ENCODE measurements at regions not wholly inside any gene's neighbourhood (a gene's known extent, or its start where the extent isn't known, plus 50 kb on each side); places are given as distances from the start of the nearest gene placed in this dataset.

GRCh38 chr2:173467751-173468150, 113.1 kb downstream of the CDCA7 start:
- DNase-seq (ENCODE audit: low read depth in 1 of 2, low spot score in 1 of 2): no peak
- H3K36me3 ChIP-seq: no peaks in the 10 kb centered on the region
- no peaks in the 10 kb centered on the region for H3K27me3 ChIP-seq
- no peak overlapping the region for H3K4me3 ChIP-seq
- no peak overlapping the region for H3K27ac ChIP-seq
- no peaks in the 10 kb centered on the region for H3K9me3 ChIP-seq (ENCODE audit: low read depth)
- TF ChIP-seq, protein P1, sequence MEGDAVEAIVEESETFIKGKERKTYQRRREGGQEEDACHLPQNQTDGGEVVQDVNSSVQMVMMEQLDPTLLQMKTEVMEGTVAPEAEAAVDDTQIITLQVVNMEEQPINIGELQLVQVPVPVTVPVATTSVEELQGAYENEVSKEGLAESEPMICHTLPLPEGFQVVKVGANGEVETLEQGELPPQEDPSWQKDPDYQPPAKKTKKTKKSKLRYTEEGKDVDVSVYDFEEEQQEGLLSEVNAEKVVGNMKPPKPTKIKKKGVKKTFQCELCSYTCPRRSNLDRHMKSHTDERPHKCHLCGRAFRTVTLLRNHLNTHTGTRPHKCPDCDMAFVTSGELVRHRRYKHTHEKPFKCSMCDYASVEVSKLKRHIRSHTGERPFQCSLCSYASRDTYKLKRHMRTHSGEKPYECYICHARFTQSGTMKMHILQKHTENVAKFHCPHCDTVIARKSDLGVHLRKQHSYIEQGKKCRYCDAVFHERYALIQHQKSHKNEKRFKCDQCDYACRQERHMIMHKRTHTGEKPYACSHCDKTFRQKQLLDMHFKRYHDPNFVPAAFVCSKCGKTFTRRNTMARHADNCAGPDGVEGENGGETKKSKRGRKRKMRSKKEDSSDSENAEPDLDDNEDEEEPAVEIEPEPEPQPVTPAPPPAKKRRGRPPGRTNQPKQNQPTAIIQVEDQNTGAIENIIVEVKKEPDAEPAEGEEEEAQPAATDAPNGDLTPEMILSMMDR (IDR thresholded peaks at IDR 0.05; ENCODE audit: low read depth, low read length): no peak
- no peaks in the 10 kb centered on the region for H3K4me1 ChIP-seq (ENCODE audit: low read depth)

DNA sequence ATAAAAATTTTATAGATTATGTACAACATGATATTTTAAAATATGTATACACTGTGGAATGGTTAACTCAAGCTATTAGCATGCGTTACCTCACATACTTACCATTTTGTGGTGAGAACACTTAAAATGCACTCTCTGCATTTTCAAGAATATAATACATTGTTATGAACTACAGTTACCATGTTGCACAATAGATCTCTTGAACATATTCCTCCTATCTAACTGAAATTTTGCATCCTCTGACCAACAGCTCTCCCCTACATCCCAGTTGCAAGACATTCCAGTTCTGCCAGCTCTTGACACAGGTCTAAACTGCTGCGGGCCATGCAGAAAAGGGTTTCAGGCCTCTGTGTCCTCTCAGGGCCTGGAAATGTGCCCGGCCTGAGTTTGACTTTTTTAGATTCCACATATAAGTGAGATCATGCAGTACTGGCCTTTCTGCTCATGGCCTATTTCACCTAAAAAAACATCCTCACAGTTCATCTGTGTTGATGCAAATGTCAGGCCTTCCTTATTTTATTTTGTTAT, 113.7 kb downstream of the CDCA7 start:
- DNase-seq (ENCODE audit: low read depth in 1 of 2, low spot score in 1 of 2): no peak
- no peaks in the 10 kb centered on the region for H3K36me3 ChIP-seq
- H3K27me3 ChIP-seq: no peaks in the 10 kb centered on the region
- TF ChIP-seq, protein P1 (IDR thresholded peaks at IDR 0.05; ENCODE audit: low read depth, low read length): no peak
- H3K4me1 ChIP-seq (ENCODE audit: low read depth): no peaks in the 10 kb centered on the region
- H3K9me3 ChIP-seq (ENCODE audit: low read depth): no peaks in the 10 kb centered on the region
- H3K27ac ChIP-seq: no peak overlapping the region
- H3K4me3 ChIP-seq: no peak overlapping the region

- no peaks in the 10 kb centered on the region for H3K4me1 ChIP-seq (ENCODE audit: low read depth)
- no peaks in the 10 kb centered on the region for H3K36me3 ChIP-seq
- TF ChIP-seq, protein P1 (IDR thresholded peaks at IDR 0.05; ENCODE audit: low read depth, low read length): no peak
- no peak for DNase-seq (ENCODE audit: low read depth in 1 of 2, low spot score in 1 of 2)
- H3K4me3 ChIP-seq: no peak overlapping the region
- no peak overlapping the region for H3K27ac ChIP-seq
- H3K27me3 ChIP-seq: no peaks in the 10 kb centered on the region
- no peaks in the 10 kb centered on the region for H3K9me3 ChIP-seq (ENCODE audit: low read depth)
These were observed 117.4 kb downstream of the CDCA7 start for GRCh38 chr2:173472112-173472511.

DNA sequence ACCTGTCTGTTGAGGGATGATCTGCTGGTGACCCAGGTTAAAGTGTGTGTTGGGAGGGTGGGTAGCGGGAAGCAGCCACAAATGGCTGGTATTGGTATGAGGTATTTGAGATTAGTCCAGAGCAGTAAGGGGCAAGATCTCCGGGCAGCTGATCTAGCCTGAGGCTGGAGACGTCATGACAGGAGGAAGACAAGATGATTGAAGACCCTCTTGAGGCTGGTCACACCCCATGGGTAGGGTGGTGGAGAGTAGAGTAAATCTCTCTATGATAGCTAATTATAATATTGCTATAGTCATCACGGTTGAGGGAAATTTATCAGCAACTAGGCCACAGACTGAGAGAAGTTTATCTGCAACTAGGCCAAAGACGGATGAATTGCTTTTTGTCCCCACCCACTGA, 128.5 kb downstream of the CDCA7 start:
- Histone ChIP-seq H3K36me3 (no peaks in the 10 kb centered on the region), H3K27me3 (no peaks in the 10 kb centered on the region), H3K27ac (no peak overlapping the region), H3K9me3 (ENCODE audit: low read depth) (no peaks in the 10 kb centered on the region), H3K4me3 (no peak overlapping the region), H3K4me1 (ENCODE audit: low read depth) (no peaks in the 10 kb centered on the region)
- TF ChIP-seq, protein P1 (IDR thresholded peaks at IDR 0.05; ENCODE audit: low read depth, low read length): no peak
- no peak for DNase-seq (ENCODE audit: low read depth in 1 of 2, low spot score in 1 of 2)

DNA sequence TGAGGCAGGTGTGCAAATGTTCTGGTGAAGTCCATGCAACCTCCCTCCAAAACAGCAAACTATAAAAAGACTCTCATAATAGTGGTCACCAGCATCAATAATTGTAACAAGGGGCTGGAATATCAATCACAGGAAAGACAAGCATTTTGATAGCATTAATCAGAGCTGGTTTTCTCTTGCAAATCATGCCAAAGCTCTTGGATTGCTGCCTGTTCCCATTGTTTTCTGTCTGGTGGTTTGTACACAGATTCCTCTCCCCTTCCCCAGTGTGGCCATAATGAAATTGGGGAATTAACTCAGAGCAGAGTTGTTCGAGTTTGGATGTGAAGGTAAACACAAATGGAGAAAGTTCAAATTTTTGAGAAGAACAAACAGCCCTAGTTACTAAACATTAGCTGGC, 134.2 kb downstream of the CDCA7 start:
- H3K4me1 ChIP-seq (ENCODE audit: low read depth): no peaks in the 10 kb centered on the region
- H3K9me3 ChIP-seq (ENCODE audit: low read depth): no peaks in the 10 kb centered on the region
- H3K27ac ChIP-seq: no peak overlapping the region
- H3K36me3 ChIP-seq: no peaks in the 10 kb centered on the region
- TF ChIP-seq, protein P1 (IDR thresholded peaks at IDR 0.05; ENCODE audit: low read depth, low read length): no peak
- no peak for DNase-seq (ENCODE audit: low read depth in 1 of 2, low spot score in 1 of 2)
- no peaks in the 10 kb centered on the region for H3K27me3 ChIP-seq
- no peak overlapping the region for H3K4me3 ChIP-seq

DNA sequence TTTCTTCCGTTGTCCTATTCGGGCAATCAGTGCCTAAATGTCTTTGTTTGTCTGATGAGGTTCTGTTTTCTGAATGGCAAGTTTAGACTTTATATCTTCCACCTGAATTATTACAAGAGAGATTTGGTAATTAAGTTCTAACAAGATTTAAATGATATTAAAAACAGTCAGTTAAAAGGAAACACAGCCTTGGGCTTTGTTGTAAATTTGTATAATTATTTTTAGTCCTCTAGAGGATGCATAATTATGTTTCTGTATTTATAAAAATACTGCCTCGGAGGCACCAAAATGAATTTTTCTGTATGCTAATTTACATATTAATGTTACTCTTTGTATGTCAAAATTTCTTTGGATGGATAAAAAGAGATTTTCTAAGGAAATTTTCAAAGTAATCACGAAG, 136.7 kb downstream of the CDCA7 start:
- H3K27ac ChIP-seq: no peak overlapping the region
- H3K27me3 ChIP-seq: no peaks in the 10 kb centered on the region
- TF ChIP-seq, protein P1 (IDR thresholded peaks at IDR 0.05; ENCODE audit: low read depth, low read length): no peak
- no peak overlapping the region for H3K4me3 ChIP-seq
- no peaks in the 10 kb centered on the region for H3K36me3 ChIP-seq
- no peaks in the 10 kb centered on the region for H3K4me1 ChIP-seq (ENCODE audit: low read depth)
- no peak for DNase-seq (ENCODE audit: low read depth in 1 of 2, low spot score in 1 of 2)
- H3K9me3 ChIP-seq (ENCODE audit: low read depth): no peaks in the 10 kb centered on the region

All from cardiac muscle cell (in vitro differentiated cells and primary cell).